Pulmonary artery endothelial cell (primary cell): ENCODE measurements at regions not wholly inside any gene's neighbourhood (a gene's known extent, or its start where the extent isn't known, plus 50 kb on each side); places are given as distances from the start of the nearest gene placed in this dataset.

Source experiments
- DNase-seq: peaks from one replicate; pipeline ENCODE4 v3.0.0-alpha.2; 2011; ENCODE audit warnings: low read depth, low spot score

- DNase-seq: no peak
Measured at GRCh38 chr21:39056636-39057035, 126.6 kb downstream of the PSMG1 start.

DNA sequence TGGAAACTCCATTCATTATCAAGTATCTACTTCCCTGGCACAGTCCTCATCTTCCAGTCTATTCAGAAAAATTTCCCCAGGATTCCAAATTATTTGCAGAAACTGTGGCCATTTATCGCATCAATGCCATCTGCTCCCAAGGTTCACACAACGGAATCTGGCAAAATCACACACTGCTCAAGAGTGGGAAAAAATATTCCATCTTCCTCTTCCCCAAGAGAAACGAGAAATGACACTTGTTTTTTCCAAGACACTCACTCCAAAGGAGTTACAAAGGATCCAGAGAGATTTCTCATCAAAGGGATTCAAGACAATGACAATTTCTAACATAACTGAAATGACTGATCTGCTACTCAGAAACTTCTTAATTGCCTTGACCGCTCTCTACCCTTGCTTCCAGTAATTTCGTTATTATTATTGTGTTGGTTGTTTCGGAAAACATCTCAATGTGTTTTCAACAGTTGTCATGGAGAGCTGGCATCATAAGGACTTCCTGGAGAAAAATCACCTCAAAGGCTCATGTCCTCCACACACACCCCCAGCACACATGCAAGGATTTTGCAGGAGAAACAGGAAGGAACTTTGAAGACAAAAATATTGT, 128.0 kb downstream of the PSMG1 start:
- DNase-seq: no peak

DNA sequence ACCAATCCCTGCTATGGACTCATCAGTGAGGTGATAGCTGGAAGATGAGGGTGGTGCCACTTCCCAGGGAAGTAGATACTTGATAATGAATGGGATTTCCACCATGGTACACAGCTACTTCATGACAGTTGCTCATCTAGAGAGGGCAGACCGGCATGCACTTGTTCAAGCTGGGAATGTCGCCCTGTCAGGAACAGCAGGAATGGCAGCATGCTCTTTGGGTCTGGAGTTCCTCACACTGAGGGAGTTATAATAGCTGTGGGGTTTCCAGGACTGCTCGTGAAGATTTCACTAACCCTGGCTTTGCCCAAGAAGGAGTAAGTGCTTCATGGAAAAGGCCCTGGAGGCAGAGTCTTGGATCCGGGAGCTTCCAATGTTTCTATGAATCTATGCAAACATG, 129.2 kb downstream of the PSMG1 start:
- DNase-seq: no peak

DNA sequence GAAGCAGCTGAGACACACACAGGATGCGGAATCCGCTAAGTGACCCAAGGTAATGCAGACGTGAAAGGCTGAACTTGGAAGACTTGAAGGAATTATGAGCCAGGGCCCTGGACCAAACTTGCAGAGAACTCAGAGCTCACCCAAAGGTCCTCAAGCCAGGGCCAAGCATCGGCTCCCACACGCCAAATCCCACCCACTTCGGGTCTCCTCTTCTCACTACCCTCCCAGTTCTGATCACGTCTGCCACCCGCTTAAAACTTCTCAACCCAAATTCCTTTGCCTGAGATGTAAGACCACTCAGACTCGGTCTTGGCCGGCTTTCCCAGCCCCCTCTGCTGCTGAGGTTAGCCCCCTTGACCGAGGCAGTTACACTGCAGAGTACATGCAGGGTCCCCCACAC, 130.1 kb downstream of the PSMG1 start:
- DNase-seq: no peak

DNA sequence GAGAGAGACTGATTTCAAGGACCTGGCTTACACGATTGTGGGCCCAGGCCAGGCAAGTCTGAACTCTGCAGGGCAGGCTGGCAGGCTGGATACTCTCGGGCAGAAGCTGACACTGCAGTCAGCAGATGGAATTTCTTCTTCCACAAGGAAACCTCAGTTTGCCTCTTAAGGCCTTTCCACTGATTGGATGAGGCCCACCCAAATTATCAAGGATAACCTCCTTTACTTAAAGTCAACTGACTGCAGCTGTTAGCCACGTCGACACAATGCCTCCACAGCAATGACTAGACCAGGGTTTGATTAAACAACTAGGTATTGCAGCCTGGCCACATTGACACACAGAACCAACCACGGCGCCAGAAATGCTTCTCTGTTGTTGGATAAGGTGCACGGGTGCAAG, 130.5 kb downstream of the PSMG1 start:
- DNase-seq: no peak

- DNase-seq: no peak
Measured at GRCh38 chr21:39051588-39051949, 131.7 kb downstream of the PSMG1 start.

- no peak for DNase-seq
Measured at GRCh38 chr21:39050841-39051587, 132.2 kb downstream of the PSMG1 start.

DNA sequence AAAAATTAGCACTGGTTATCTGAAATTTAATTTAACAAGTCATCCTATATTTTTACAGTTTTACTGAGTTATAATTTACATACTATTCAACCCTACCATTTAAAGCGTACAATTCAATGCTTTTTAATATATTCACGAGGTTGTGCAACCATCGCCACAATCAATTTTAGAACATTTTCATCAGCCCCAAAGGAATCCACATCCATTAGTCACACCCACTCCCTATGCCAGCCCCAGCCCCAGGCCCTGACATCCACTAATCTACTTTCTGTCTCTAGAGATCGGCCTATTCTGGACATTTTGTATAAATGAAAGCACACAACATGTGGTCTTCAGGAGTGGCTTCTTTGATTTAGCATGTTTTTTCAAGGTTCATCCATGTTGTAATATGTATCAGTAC, 134.7 kb downstream of the PSMG1 start:
- DNase-seq: no peak

DNA sequence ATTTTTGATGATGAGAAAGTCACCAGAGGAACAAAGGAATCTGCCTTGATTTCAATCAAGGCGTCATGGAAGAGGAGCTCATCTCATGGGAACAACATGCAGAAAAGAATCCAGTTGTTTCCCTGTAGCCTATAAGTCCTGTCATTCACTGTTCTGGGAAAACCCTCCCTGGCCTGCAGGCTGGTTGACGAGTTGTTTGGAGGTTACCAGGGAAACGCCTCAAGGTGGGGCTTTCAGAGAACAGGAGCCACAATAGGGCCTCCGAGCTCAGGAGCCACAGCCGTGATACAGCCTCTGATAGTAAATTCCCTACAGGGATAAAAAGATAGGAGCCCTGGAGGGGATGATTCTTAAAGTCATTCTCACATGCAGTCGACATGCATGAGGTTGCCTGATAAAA, 135.2 kb downstream of the PSMG1 start:
- DNase-seq: no peak

DNA sequence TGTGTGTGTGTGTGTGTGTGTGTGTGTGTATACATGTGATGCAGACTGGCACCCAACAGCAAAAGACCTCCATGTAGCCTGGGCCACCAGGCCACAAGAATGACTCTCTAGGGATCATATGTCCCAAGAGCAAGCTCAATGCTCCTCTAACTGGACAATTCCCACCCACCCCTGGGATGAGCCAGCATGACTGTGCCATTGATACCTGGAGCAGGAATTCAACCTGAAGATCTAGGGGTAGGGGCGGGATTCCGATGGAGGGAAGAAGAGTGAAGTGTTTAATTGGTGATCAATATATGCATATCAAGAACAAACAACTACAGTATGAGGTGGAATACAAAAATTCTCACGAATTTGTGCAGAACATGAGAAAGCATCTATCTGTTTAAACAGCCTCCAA, 136.2 kb downstream of the PSMG1 start:
- no peak for DNase-seq

DNA sequence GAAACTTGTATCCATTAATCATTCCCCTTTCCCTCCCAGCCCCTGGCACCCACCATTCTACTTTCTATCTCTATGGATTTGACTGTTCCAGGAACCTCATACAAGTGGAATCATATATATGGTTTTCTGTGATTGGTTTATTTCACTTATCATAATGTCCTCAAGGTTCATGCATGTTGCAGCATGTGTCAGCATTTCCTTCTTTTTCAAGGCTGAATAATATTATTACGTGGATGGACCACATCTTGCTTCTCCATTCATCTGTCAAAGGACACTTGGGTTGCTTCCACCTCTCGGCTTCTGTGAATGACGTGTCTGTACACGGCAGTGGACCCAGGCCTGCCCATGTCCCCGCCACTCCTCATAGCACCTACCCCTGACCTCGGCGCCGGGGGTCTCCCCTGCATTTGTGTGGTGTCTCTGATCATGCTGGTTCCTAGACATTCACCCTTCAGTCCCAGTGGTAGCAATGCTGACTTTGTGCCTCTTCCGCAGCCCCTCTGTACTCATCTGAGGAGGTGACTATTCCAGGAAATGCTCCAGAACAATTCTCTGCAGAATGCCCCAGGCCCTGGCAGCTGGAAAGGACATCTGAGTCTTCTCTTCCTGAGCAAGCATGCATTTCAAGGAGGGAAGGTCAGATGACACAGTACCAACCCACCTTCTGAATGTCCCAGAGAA, 136.9 kb downstream of the PSMG1 start:
- DNase-seq: no peak

GRCh38 chr21:39041816-39042215, 141.4 kb downstream of the PSMG1 start:
- DNase-seq: no peak

- DNase-seq: no peak
Measured at GRCh38 chr21:39040494-39041110, 142.6 kb downstream of the PSMG1 start.

DNA sequence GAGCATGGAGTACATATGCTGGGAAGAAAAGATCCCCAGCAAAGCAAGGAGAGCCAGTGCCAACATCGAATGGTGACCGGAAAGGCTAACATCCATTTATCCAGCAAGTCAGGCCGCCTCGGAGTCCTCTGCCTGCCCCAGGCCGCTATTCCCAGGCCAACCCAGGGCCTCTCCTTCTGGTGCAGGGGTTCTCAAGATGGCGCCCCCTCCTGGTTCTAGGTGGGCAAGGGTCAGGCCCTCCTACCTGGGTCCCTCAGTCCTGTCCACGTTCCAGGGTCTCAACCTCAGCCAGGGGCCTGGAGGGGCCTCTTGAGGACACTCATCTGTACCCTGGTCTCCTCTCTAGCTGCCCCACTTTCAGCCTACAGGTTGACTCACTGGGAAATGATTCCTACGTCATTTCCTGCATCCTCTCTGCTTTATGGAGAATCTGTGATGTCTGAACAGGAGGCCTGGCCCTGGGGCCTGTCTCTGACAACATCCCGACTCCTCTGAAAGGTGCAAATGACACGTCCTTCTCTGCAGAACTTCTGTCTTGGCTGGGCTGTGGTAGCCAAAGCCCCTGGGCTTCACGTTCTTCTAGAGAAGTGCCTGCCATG, 145.3 kb downstream of the PSMG1 start:
- no peak for DNase-seq

- DNase-seq: no peak
Measured at GRCh38 chr21:39036581-39036980, 146.7 kb downstream of the PSMG1 start.

- DNase-seq: no peak
Measured at GRCh38 chr21:39034590-39035536, 148.4 kb downstream of the PSMG1 start.

DNA sequence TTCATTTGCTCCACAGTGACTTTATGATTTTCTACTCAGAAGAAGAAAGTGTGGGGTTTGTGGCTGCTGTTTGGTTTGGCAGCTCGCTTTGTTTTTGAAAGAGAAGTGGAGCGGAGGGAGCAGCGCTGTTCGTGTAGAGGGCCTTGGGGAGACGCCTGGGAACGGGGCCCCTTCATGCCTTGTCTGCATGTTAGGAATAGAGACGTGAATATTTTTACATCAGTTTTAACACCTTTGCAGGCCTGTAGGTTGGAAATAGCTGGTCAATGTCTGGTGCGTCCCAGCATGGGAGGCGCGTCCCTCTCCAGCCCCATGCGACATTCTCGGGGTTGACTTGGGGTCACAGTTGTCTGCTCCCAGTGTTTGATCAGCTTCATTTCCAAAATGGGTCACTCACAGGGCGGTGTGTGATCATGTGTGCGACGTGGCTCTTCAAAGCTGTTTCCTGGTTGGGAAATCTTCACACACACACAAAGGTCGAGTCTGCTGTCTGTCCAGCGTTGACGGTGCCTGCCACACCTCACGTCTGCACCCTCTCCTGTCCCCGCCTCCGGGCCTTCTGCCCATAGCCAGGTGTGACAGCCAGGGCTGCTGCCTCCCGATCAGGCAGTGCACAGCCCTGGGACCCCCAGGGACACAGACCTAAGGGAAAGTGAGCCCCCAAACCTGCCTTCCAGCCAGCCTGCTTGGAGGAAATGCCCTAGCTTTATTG, 149.2 kb downstream of the PSMG1 start:
- no peak for DNase-seq

DNA sequence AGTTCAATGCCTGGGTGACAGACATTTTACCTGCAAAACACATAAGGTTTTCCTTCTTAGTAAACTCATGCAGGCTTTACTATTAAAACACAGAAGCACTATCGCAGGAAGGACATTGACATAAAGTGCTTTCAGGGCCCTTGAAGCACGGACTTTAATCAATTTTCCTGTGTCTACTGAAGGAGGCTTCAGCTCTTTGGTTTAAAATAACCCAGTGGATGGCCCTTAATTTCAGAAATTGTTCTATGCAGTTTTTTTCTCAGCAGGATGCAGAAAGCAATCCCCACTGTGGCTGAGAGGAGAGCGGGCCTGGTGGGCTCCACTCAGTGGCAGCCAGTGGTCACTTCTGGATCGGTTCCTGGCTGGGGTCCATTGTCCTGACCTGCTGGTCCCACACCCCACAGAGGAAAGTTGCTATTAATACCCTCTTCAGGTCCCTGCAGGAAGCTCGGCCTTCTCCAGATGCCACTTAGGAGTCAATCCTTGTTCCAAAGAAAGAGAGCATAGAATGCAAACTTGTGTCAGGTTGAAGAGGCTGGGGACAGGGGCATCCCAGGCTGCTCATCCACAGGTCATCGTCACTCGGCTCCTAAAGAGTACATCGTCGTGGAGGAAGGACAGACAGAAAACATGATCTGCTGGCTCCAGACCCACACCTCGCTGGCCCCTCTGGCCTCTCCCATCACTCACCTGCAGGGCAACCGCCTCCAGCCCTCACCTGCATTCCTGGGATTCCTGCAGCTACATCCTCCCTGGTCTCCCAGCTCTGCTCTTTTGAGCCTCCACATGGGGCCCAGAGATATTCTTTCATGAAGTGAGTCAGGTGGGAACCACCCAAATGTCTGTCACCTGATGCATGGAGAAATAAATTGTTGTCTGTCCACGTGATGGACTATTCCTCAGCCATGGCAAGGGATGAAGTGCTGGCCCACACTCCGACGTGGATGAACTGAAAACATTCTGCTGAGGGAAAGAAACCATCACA, 153.1 kb downstream of the PSMG1 start:
- DNase-seq: no peak
